ENCODE measurements at regions not wholly inside any gene's neighbourhood (a gene's known extent, or its start where the extent isn't known, plus 50 kb on each side); places are given as distances from the start of the nearest gene placed in this dataset.

DNA sequence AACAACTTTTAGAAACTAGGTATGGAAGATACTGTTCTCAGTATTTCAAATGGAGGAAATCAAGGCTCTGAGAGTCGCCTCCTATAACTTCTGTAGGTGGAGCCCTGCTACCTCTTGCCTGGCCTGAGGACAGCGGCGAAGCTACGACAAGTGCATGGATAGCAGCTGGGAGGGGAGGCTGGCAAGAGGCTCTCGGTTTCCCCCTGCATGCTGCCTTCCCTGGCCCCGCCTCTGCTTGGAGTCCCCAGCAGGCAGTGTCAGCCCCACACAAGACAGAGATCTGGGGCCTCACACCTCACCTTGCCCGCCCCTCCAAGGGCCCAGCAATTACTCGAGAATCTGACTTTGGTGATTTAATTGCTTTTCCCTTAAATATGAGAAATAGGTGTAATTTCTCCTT, 107.6 kb upstream of the POU3F3 start:
- TF ChIP-seq TARDBP (CRISPR knock-in tag; IDR thresholded peaks at IDR 0.05) (no peak), KMT2B (CRISPR knock-in tag; IDR thresholded peaks at IDR 0.05) (no peak), CTCF (CRISPR knock-in tag; IDR thresholded peaks at IDR 0.05) (no peak), ZNF7 (CRISPR knock-in tag; IDR thresholded peaks at IDR 0.05) (no peak), ZNF446 (CRISPR knock-in tag; IDR thresholded peaks at IDR 0.05) (no peak), FIP1L1 (IDR thresholded peaks at IDR 0.05; ENCODE audit: borderline replicate concordance, insufficient read depth, low read depth, low read length) (no peak), SIN3A (IDR thresholded peaks at IDR 0.05; ENCODE audit: borderline replicate concordance, low read depth, low read length) (no peak), ZNF543 (CRISPR knock-in tag; IDR thresholded peaks at IDR 0.05) (no peak), SP4 (CRISPR knock-in tag; IDR thresholded peaks at IDR 0.05) (no peak), RAD51 (IDR thresholded peaks at IDR 0.05; ENCODE audit: borderline replicate concordance) (no peak), POLR2AphosphoS2 (IDR thresholded peaks at IDR 0.05; ENCODE audit: low read depth, low read length) (no peak), JUND (CRISPR knock-in tag; IDR thresholded peaks at IDR 0.05) (no peak)
- TF ChIP-seq, protein P1, sequence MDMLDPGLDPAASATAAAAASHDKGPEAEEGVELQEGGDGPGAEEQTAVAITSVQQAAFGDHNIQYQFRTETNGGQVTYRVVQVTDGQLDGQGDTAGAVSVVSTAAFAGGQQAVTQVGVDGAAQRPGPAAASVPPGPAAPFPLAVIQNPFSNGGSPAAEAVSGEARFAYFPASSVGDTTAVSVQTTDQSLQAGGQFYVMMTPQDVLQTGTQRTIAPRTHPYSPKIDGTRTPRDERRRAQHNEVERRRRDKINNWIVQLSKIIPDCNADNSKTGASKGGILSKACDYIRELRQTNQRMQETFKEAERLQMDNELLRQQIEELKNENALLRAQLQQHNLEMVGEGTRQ (IDR thresholded peaks at IDR 0.05; ENCODE audit: low read depth, low read length), result no peak
- TF ChIP-seq, protein P1 (CRISPR knock-in tag; IDR thresholded peaks at IDR 0.05; ENCODE audit: borderline replicate concordance), result no peak

Data from HepG2 (cell line).